Thyroid gland (tissue), 4 donors: ENCODE measurements at regions not wholly inside any gene's neighbourhood (a gene's known extent, or its start where the extent isn't known, plus 50 kb on each side); places are given as distances from the start of the nearest gene placed in this dataset.
"Not testable (repeated sequence)": the region's sequence is repeated elsewhere in the genome, so short reads cannot be mapped to it uniquely, and the experiment has no call there.

ENCODE experiments used
- CTCF ChIP-seq, 6 experiments: fragments of 200-600 bp in 3 of 6; fragments of 450-650 bp in 3 of 6; sonication (generic) in 3 of 6; IDR thresholded peaks; one replicate each; pipeline ENCODE4 v1.5.1; 2016 to 2019; ENCODE audit warnings: antibody characterized with exemption in 6 of 6, mild to moderate bottlenecking in 2 of 6, inconsistent platforms in 1 of 6, moderate library complexity in 1 of 6
- POLR2A ChIP-seq, 2 donors: fragments of 450-650 bp; IDR thresholded peaks; one replicate each; pipeline ENCODE4 v1.6.1; 2017; ENCODE audit warnings: antibody characterized with exemption in 2 of 2, mild to moderate bottlenecking in 2 of 2, moderate library complexity in 1 of 2

- TF ChIP-seq CTCF, POLR2A (IDR thresholded peaks at IDR 0.05): not testable (repeated sequence)
Observed at GRCh38 chr15:84097053-84097452, 138.5 kb upstream of the GOLGA6L4 start.
